ENCODE measurements at regions not wholly inside any gene's neighbourhood (a gene's known extent, or its start where the extent isn't known, plus 50 kb on each side); places are given as distances from the start of the nearest gene placed in this dataset.
"Not testable (repeated sequence)": the region's sequence is repeated elsewhere in the genome, so short reads cannot be mapped to it uniquely, and the experiment has no call there.

DNA sequence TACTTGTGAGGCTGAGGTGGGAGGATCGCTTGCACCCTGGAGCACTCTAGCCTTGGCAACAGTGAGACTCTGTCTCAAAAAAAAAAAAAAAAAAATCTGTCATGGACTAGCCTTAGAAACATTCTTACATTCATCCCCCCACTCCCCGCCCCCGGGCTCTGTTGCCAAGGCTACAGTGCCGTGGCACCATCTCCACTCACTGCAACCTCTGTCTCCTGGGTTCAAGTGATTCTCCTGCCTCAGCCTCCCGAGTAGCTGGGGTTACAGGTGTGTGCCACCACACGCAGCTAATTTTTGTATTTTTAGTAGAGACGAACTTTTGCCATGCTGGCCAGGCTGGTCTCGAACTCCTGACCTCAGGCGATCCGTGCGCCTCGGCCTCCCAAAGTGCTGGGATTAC, 62.4 kb downstream of the FOXA2 start:
- ATAC-seq; H3K36me3 ChIP-seq (replicated peaks in 1 of 2; ENCODE audit: control insufficient read depth in 1 of 2, insufficient read depth in 2 of 2, low read length in 2 of 2); H3K27me3 ChIP-seq (ENCODE audit: control insufficient read depth in 1 of 2, insufficient read depth in 2 of 2, low read length in 2 of 2); H3K4me3 ChIP-seq (replicated peaks in 1 of 3; ENCODE audit: insufficient read depth in 1 of 3, low read depth in 2 of 3, low read length in 3 of 3); intact Hi-C loops (cut with micrococcal nuclease; ENCODE audit: unreplicated experiment); H3K9ac ChIP-seq (ENCODE audit: insufficient read depth, low read depth, low read length); FAIRE-seq; H3K27ac ChIP-seq (ENCODE audit: extremely low read length, insufficient read depth, low read length); H4K20me1 ChIP-seq (ENCODE audit: insufficient read depth, low read length); DNase-seq (ENCODE audit: low spot score); H3K4me2 ChIP-seq (ENCODE audit: low read depth, low read length); H2AFZ ChIP-seq (ENCODE audit: low read length); BruUV-seq (replicated peaks); in situ Hi-C loops (cut with HindIII; ENCODE audit: extremely low pct_ligation_motif_present, low pct_unique_long_range_greater_than_20kb); H3K9me3 ChIP-seq (ENCODE audit: low read length); CTCF ChIA-PET (ENCODE audit: low intra/inter-chr PET ratio, low total read pairs); TF ChIP-seq NONO (IDR thresholded peaks at IDR 0.05); CBX2 (IDR thresholded peaks at IDR 0.05; ENCODE audit: low read depth, low read length): not testable (repeated sequence)
- POLR2A ChIA-PET = interaction anchor here (1.0 to 10.8 kb wide), 6 partner anchors 8 to 64 kb away, joined by 4 to 501 read pairs (median 60); partner anchors contain the start of gene FOXA2
- peaks cover 63% of the 10 kb centered on the region for H3K4me1 ChIP-seq (ENCODE audit: insufficient read depth, low read length)
- 97% methylated on average over 12 of the region's 12 CpGs for WGBS (ENCODE audit: low lambda C conversion rate)
- peaks cover 10% of the 10 kb centered on the region for H3K79me2 ChIP-seq (ENCODE audit: insufficient read depth, low read length)
- TF ChIP-seq SALL1 (CRISPR knock-in tag; IDR thresholded peaks at IDR 0.05) = 0 out of 2 replicates have a peak, but pooled peaks have one; percentile 11
- 0 out of 2 replicates have a peak, but pooled peaks have one; percentile 17 for TF ChIP-seq NONO (CRISPR knock-in tag; conservative IDR thresholded peaks at IDR 0.05)
- TF ChIP-seq CHCHD3 (CRISPR knock-in tag; IDR thresholded peaks at IDR 0.05) = 0 out of 2 replicates have a peak, but pooled peaks have one; percentile 51
- peak; percentile 40; the same call in 1 of the 2 replicates for TF ChIP-seq MTA1 (CRISPR knock-in tag; IDR thresholded peaks at IDR 0.05; ENCODE audit: borderline replicate concordance)
- 0 out of 2 replicates have a peak, but pooled peaks have one; percentile 52 for TF ChIP-seq ZMYM3 (CRISPR knock-in tag; IDR thresholded peaks at IDR 0.05)
- TF ChIP-seq, protein P1, sequence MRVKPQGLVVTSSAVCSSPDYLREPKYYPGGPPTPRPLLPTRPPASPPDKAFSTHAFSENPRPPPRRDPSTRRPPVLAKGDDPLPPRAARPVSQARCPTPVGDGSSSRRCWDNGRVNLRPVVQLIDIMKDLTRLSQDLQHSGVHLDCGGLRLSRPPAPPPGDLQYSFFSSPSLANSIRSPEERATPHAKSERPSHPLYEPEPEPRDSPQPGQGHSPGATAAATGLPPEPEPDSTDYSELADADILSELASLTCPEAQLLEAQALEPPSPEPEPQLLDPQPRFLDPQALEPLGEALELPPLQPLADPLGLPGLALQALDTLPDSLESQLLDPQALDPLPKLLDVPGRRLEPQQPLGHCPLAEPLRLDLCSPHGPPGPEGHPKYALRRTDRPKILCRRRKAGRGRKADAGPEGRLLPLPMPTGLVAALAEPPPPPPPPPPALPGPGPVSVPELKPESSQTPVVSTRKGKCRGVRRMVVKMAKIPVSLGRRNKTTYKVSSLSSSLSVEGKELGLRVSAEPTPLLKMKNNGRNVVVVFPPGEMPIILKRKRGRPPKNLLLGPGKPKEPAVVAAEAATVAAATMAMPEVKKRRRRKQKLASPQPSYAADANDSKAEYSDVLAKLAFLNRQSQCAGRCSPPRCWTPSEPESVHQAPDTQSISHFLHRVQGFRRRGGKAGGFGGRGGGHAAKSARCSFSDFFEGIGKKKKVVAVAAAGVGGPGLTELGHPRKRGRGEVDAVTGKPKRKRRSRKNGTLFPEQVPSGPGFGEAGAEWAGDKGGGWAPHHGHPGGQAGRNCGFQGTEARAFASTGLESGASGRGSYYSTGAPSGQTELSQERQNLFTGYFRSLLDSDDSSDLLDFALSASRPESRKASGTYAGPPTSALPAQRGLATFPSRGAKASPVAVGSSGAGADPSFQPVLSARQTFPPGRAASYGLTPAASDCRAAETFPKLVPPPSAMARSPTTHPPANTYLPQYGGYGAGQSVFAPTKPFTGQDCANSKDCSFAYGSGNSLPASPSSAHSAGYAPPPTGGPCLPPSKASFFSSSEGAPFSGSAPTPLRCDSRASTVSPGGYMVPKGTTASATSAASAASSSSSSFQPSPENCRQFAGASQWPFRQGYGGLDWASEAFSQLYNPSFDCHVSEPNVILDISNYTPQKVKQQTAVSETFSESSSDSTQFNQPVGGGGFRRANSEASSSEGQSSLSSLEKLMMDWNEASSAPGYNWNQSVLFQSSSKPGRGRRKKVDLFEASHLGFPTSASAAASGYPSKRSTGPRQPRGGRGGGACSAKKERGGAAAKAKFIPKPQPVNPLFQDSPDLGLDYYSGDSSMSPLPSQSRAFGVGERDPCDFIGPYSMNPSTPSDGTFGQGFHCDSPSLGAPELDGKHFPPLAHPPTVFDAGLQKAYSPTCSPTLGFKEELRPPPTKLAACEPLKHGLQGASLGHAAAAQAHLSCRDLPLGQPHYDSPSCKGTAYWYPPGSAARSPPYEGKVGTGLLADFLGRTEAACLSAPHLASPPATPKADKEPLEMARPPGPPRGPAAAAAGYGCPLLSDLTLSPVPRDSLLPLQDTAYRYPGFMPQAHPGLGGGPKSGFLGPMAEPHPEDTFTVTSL (CRISPR knock-in tag; IDR thresholded peaks at IDR 0.05; ENCODE audit: borderline replicate concordance) = 0 out of 2 replicates have a peak, but pooled peaks have one; percentile 9
- peak; percentile 44; the same call in 1 of the 2 replicates for TF ChIP-seq CBX2 (CRISPR knock-in tag; IDR thresholded peaks at IDR 0.05; ENCODE audit: low read depth)
- 0 out of 2 replicates have a peak, but pooled peaks have one; percentile 21 for TF ChIP-seq YEATS4 (CRISPR knock-in tag; IDR thresholded peaks at IDR 0.05; ENCODE audit: borderline replicate concordance)
- 0 out of 2 replicates have a peak, but pooled peaks have one; percentile 58 for TF ChIP-seq EED (CRISPR knock-in tag; IDR thresholded peaks at IDR 0.05)
- 0 out of 2 replicates have a peak, but pooled peaks have one; percentile 13 for TF ChIP-seq ZNF263 (CRISPR knock-in tag; IDR thresholded peaks at IDR 0.05)
- TF ChIP-seq ZNF501 (CRISPR knock-in tag; IDR thresholded peaks at IDR 0.05) = peak; percentile 64

All from HepG2 (cell line).